Keratinocyte (primary cell): ENCODE measurements at regions not wholly inside any gene's neighbourhood (a gene's known extent, or its start where the extent isn't known, plus 50 kb on each side); places are given as distances from the start of the nearest gene placed in this dataset.

Experiments
- DNase-seq: peaks from one replicate; pipeline ENCODE4 v3.0.0-alpha.2; 2011; ENCODE audit warnings: low read depth, missing footprints, low spot score
- FAIRE-seq: peaks from 2 replicates; lab custom pipeline; 2011; peaks lifted over from hg19 to GRCh38; lab: Jason Lieb, UNC
- H2AFZ ChIP-seq: 2 replicates; pipeline ENCODE4 v1.6.0; 2012; ENCODE audit warnings: low read length, control low read depth, inconsistent platforms; ENCODE audit not compliant: control insufficient read depth
- H3K27ac ChIP-seq: 2 replicates; pipeline ENCODE4 v1.5.1; 2011; ENCODE audit warnings: low read length; ENCODE audit not compliant: control insufficient read depth, insufficient read depth
- H3K27me3 ChIP-seq: 3 replicates; pipeline ENCODE4 v1.6.0; 2011; ENCODE audit warnings: low read length; ENCODE audit not compliant: control insufficient read depth, insufficient read depth; ENCODE audit errors: extremely low read depth
- H3K36me3 ChIP-seq, 2 experiments: 2 replicates in 1 of 2; 3 replicates in 1 of 2; pipeline ENCODE4 v1.5.1; 2011; ENCODE audit warnings: low read length in 2 of 2, mild to moderate bottlenecking in 1 of 2; ENCODE audit not compliant: control insufficient read depth in 2 of 2, insufficient read depth in 2 of 2; ENCODE audit errors: extremely low read depth in 1 of 2
- H3K4me1 ChIP-seq: 3 replicates; pipeline ENCODE4 v1.5.1; 2011; ENCODE audit warnings: low read length; ENCODE audit not compliant: control insufficient read depth, insufficient read depth; ENCODE audit errors: extremely low read depth
- H3K4me2 ChIP-seq: 3 replicates; pipeline ENCODE4 v1.6.0; 2011; ENCODE audit warnings: low read depth, low read length; ENCODE audit not compliant: control insufficient read depth, insufficient read depth; ENCODE audit errors: extremely low read depth
- H3K4me3 ChIP-seq, 3 experiments: fragments of 200-600 bp in 1 of 3; sonication (generic) in 1 of 3; 2 replicates in 2 of 3; 3 replicates in 1 of 3; pipeline ENCODE4 v1.5.1; 2011 to 2016; ENCODE audit warnings: low read length in 3 of 3, mild to moderate bottlenecking in 3 of 3, control low read depth in 2 of 3, inconsistent platforms in 1 of 3, low read depth in 1 of 3, mixed read lengths in 1 of 3, mixed run types in 1 of 3, moderate library complexity in 1 of 3; ENCODE audit not compliant: control insufficient read depth in 2 of 3, insufficient read depth in 2 of 3; ENCODE audit errors: extremely low read depth in 1 of 3
- H3K79me2 ChIP-seq: 2 replicates; pipeline ENCODE4 v1.6.0; 2012; ENCODE audit warnings: low read length; ENCODE audit not compliant: control insufficient read depth, insufficient read depth
- H3K9ac ChIP-seq: 3 replicates; pipeline ENCODE4 v1.6.0; 2011; ENCODE audit warnings: low read length; ENCODE audit not compliant: control insufficient read depth, insufficient read depth; ENCODE audit errors: extremely low read depth
- H3K9me1 ChIP-seq: 3 replicates; pipeline ENCODE4 v1.6.0; 2011; ENCODE audit warnings: low read length; ENCODE audit not compliant: control insufficient read depth, insufficient read depth; ENCODE audit errors: extremely low read depth
- H3K9me3 ChIP-seq: 2 replicates; pipeline ENCODE4 v1.5.1; 2012; ENCODE audit warnings: low read depth, low read length; ENCODE audit not compliant: control insufficient read depth
- H4K20me1 ChIP-seq: 3 replicates; pipeline ENCODE4 v1.6.0; 2011; ENCODE audit warnings: low read length; ENCODE audit not compliant: control insufficient read depth, insufficient read depth; ENCODE audit errors: extremely low read depth
- CTCF ChIP-seq, 3 experiments: IDR thresholded peaks in 1 of 3; conservative IDR thresholded peaks in 1 of 3; optimal IDR thresholded peaks in 1 of 3; 2 replicates in 2 of 3; 3 replicates in 1 of 3; pipeline versions ENCODE3 to v1.5.1; 2011; ENCODE audit warnings: low read length in 3 of 3, mild to moderate bottlenecking in 3 of 3, moderate library complexity in 2 of 3, control low read depth in 1 of 3, inconsistent platforms in 1 of 3; ENCODE audit not compliant: insufficient read depth in 2 of 3; ENCODE audit errors: extremely low read depth in 1 of 3
- EZH2 ChIP-seq: IDR thresholded peaks from one replicate; pipeline ENCODE4 v1.6.1; 2012; ENCODE audit warnings: inconsistent platforms, mild to moderate bottlenecking, low read length, moderate library complexity
- dilution Hi-C: fragments of 300-500 bp; cut with MboI; formaldehyde crosslinking; loops from one replicate; pipeline ENCODE4 v1.7.0; 2020; ENCODE audit warnings: low sequenced_read_pairs; ENCODE audit not compliant: extremely low pct_ligation_motif_present

GRCh38 chr4:34372815-34373214, 1871.5 kb downstream of the ARAP2 start:
- no peaks in the 10 kb centered on the region for H3K4me1 ChIP-seq
- no peak overlapping the region for H3K27ac ChIP-seq
- dilution Hi-C loops: no loop called here
- no peak overlapping the region for H3K4me3 ChIP-seq
- TF ChIP-seq EZH2 (no peak), CTCF (optimal IDR thresholded peaks at IDR 0.05 in 1 of 3, IDR thresholded peaks at IDR 0.05 in 1 of 3, conservative IDR thresholded peaks at IDR 0.05 in 1 of 3; ENCODE audit: extremely low read depth in 1 of 3, insufficient read depth in 2 of 3, low read length in 3 of 3) (no peak)
- no peaks in the 10 kb centered on the region for H3K9me3 ChIP-seq
- no peaks in the 10 kb centered on the region for H3K9me1 ChIP-seq
- no peak for DNase-seq
- no peaks in the 10 kb centered on the region for H3K79me2 ChIP-seq
- H3K27me3 ChIP-seq: no peaks in the 10 kb centered on the region
- H3K9ac ChIP-seq: no peak overlapping the region
- H3K4me2 ChIP-seq: no peak overlapping the region
- H2AFZ ChIP-seq: no peak overlapping the region
- H4K20me1 ChIP-seq: no peaks in the 10 kb centered on the region
- no peak for FAIRE-seq
- no peaks in the 10 kb centered on the region for H3K36me3 ChIP-seq

- dilution Hi-C loops: no loop called here
- no peaks in the 10 kb centered on the region for H3K9me1 ChIP-seq
- H3K36me3 ChIP-seq: no peaks in the 10 kb centered on the region
- no peak overlapping the region for H3K27ac ChIP-seq
- no peak overlapping the region for H2AFZ ChIP-seq
- no peaks in the 10 kb centered on the region for H3K9me3 ChIP-seq
- no peaks in the 10 kb centered on the region for H3K79me2 ChIP-seq
- no peak overlapping the region for H3K4me3 ChIP-seq
- no peaks in the 10 kb centered on the region for H3K27me3 ChIP-seq
- H3K4me2 ChIP-seq: no peak overlapping the region
- H4K20me1 ChIP-seq: no peaks in the 10 kb centered on the region
- FAIRE-seq (no peak), DNase-seq (no peak)
- H3K9ac ChIP-seq: no peak overlapping the region
- H3K4me1 ChIP-seq: no peaks in the 10 kb centered on the region
- TF ChIP-seq CTCF (optimal IDR thresholded peaks at IDR 0.05 in 1 of 3, IDR thresholded peaks at IDR 0.05 in 1 of 3, conservative IDR thresholded peaks at IDR 0.05 in 1 of 3; ENCODE audit: extremely low read depth in 1 of 3, insufficient read depth in 2 of 3, low read length in 3 of 3): no peak
- TF ChIP-seq EZH2: no peak
These were observed 1870.9 kb downstream of the ARAP2 start for GRCh38 chr4:34373456-34373855.
